Epithelial cell of proximal tubule (primary cell): ENCODE measurements at regions not wholly inside any gene's neighbourhood (a gene's known extent, or its start where the extent isn't known, plus 50 kb on each side); places are given as distances from the start of the nearest gene placed in this dataset.

Experiments used
- DNase-seq: peaks from one replicate; pipeline ENCODE4 v3.0.0-alpha.2; 2011; ENCODE audit warnings: low read depth
- H3K4me3 ChIP-seq: 2 replicates; pipeline ENCODE4 v1.5.1; 2011; ENCODE audit warnings: low read depth, mild to moderate bottlenecking, low read length
- CTCF ChIP-seq: conservative IDR thresholded peaks from 2 replicates; pipeline ENCODE4 v1.5.1; 2012; ENCODE audit warnings: low read depth, mild to moderate bottlenecking, low read length

- DNase-seq: no peak
- H3K4me3 ChIP-seq: no peak overlapping the region
- TF ChIP-seq CTCF: no peak
Observed at GRCh38 chr15:47135267-47135666, 582.0 kb upstream of the SEMA6D start.

GRCh38 chr15:47136236-47136635 is 581.1 kb upstream of the SEMA6D start:
- TF ChIP-seq CTCF: no peak
- DNase-seq: no peak
- H3K4me3 ChIP-seq: no peak overlapping the region

GRCh38 chr15:47139965-47140364 is 577.3 kb upstream of the SEMA6D start:
- H3K4me3 ChIP-seq: no peak overlapping the region
- no peak for DNase-seq
- TF ChIP-seq CTCF: no peak

GRCh38 chr15:47157827-47158226 is 559.5 kb upstream of the SEMA6D start:
- TF ChIP-seq CTCF: no peak
- no peak overlapping the region for H3K4me3 ChIP-seq
- no peak for DNase-seq

GRCh38 chr15:47158573-47158972 is 558.7 kb upstream of the SEMA6D start:
- no peak for TF ChIP-seq CTCF
- no peak overlapping the region for H3K4me3 ChIP-seq
- no peak for DNase-seq

GRCh38 chr15:47177177-47177576 is 540.1 kb upstream of the SEMA6D start:
- TF ChIP-seq CTCF: no peak
- DNase-seq: no peak
- H3K4me3 ChIP-seq: no peak overlapping the region

GRCh38 chr15:47179988-47180387 is 537.3 kb upstream of the SEMA6D start:
- H3K4me3 ChIP-seq: no peak overlapping the region
- TF ChIP-seq CTCF: no peak
- DNase-seq: no peak
